ENCODE measurements at regions not wholly inside any gene's neighbourhood (a gene's known extent, or its start where the extent isn't known, plus 50 kb on each side); places are given as distances from the start of the nearest gene placed in this dataset.

- TF ChIP-seq EZH2 (IDR thresholded peaks at IDR 0.05; ENCODE audit: borderline replicate concordance, low read depth, low read length, severe bottlenecking), result no peak
- TF ChIP-seq CTCF (IDR thresholded peaks at IDR 0.05; ENCODE audit: extremely low read depth in 1 of 2, insufficient read depth in 1 of 2, low read depth in 1 of 2, low read length in 2 of 2), result no peak
- TF ChIP-seq POLR2AphosphoS5 (IDR thresholded peaks at IDR 0.05; ENCODE audit: insufficient read depth, low read depth, low read length), result no peak
- no peak for TF ChIP-seq POLR2A (IDR thresholded peaks at IDR 0.05; ENCODE audit: low read depth, low read length)
- no peak for TF ChIP-seq JUN (IDR thresholded peaks at IDR 0.05; ENCODE audit: borderline replicate concordance, insufficient read depth, insufficient read length, low read depth)
- TF ChIP-seq MYC (IDR thresholded peaks at IDR 0.05; ENCODE audit: low read depth, low read length), result no peak
- TF ChIP-seq FOS (IDR thresholded peaks at IDR 0.05; ENCODE audit: borderline replicate concordance, insufficient read depth, low read length), result no peak
- no peak for TF ChIP-seq MAX (IDR thresholded peaks at IDR 0.05; ENCODE audit: insufficient read depth, insufficient read length)
Measured at GRCh38 chr17:53721101-53721500, 101.6 kb upstream of the KIF2B start.
